ENCODE measurements at regions not wholly inside any gene's neighbourhood (a gene's known extent, or its start where the extent isn't known, plus 50 kb on each side); places are given as distances from the start of the nearest gene placed in this dataset.

DNA sequence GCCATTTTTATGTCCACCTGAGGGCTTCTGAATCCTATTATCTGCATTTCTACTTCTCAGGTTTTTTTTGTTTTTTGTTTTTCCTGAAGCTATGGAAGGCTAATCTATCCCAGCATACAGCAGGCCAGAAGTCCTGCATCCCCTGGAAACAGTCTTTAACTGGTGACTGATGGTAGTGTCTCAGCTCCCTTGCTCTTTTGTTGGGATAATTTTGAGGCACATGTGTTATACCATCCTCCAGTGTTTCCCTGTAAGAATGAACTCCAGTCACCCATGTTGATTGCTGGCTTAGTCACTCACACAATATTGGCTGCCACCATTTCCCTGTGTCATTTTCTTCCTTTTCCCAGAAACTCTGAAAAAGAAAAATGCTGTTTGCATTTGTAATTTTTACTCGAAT, 1094.0 kb upstream of the LRRN3 start:
- no peak overlapping the region for H3K9ac ChIP-seq (ENCODE audit: low read length)
- no peaks in the 10 kb centered on the region for H3K9me3 ChIP-seq (ENCODE audit: low read length)
- H3K27me3 ChIP-seq (ENCODE audit: insufficient read depth, low read length) = no peaks in the 10 kb centered on the region
- no peaks in the 10 kb centered on the region for H3F3A ChIP-seq (ENCODE audit: insufficient read depth, low read length)
- no peaks in the 10 kb centered on the region for H3K79me2 ChIP-seq (ENCODE audit: insufficient read depth, low read length)
- no peaks in the 10 kb centered on the region for H3K9me2 ChIP-seq (ENCODE audit: low read depth, low read length)
- no peak overlapping the region for H3K27ac ChIP-seq (ENCODE audit: low read depth, low read length, poor library complexity, severe bottlenecking)
- H2AFZ ChIP-seq (ENCODE audit: low read length) = no peak overlapping the region
- H3K4me2 ChIP-seq (ENCODE audit: low read length) = no peak overlapping the region
- TF ChIP-seq, protein P1, sequence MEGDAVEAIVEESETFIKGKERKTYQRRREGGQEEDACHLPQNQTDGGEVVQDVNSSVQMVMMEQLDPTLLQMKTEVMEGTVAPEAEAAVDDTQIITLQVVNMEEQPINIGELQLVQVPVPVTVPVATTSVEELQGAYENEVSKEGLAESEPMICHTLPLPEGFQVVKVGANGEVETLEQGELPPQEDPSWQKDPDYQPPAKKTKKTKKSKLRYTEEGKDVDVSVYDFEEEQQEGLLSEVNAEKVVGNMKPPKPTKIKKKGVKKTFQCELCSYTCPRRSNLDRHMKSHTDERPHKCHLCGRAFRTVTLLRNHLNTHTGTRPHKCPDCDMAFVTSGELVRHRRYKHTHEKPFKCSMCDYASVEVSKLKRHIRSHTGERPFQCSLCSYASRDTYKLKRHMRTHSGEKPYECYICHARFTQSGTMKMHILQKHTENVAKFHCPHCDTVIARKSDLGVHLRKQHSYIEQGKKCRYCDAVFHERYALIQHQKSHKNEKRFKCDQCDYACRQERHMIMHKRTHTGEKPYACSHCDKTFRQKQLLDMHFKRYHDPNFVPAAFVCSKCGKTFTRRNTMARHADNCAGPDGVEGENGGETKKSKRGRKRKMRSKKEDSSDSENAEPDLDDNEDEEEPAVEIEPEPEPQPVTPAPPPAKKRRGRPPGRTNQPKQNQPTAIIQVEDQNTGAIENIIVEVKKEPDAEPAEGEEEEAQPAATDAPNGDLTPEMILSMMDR (IDR thresholded peaks at IDR 0.05; ENCODE audit: low read length) = no peak
- H4K20me1 ChIP-seq (ENCODE audit: insufficient read depth, low read length) = no peaks in the 10 kb centered on the region
- H3K4me1 ChIP-seq (ENCODE audit: insufficient read depth, low read length, severe bottlenecking) = no peaks in the 10 kb centered on the region
- no peak overlapping the region for H3K4me3 ChIP-seq (ENCODE audit: low read depth, low read length, poor library complexity, severe bottlenecking)
- H3K36me3 ChIP-seq (ENCODE audit: insufficient read depth, low read length) = no peaks in the 10 kb centered on the region

DNA sequence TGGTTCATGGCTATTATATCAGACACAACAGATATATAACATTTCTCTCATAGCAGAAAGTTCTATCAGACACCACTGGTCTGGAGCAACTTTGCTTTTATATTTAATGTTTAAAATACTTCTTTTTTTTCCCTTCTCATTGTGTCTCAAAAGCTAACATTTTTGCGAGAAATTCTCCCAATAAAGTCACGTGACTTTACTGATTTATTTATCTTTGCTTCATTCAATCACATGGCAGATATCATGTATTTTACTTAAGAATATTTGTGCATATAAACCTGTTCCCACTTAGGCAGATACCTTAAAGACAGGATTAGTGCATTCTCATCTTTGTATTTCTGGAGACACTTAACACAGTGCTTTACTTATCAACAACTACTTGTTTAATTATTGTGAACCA, 1093.1 kb upstream of the LRRN3 start:
- Histone ChIP-seq H3K4me2 (ENCODE audit: low read length) (no peak overlapping the region), H3K27me3 (ENCODE audit: insufficient read depth, low read length) (no peaks in the 10 kb centered on the region), H3K9me3 (ENCODE audit: low read length) (no peaks in the 10 kb centered on the region), H3K36me3 (ENCODE audit: insufficient read depth, low read length) (no peaks in the 10 kb centered on the region), H3K4me1 (ENCODE audit: insufficient read depth, low read length, severe bottlenecking) (no peaks in the 10 kb centered on the region), H3K9ac (ENCODE audit: low read length) (no peak overlapping the region), H4K20me1 (ENCODE audit: insufficient read depth, low read length) (no peaks in the 10 kb centered on the region), H3K79me2 (ENCODE audit: insufficient read depth, low read length) (no peaks in the 10 kb centered on the region), H3K9me2 (ENCODE audit: low read depth, low read length) (no peaks in the 10 kb centered on the region), H3K4me3 (ENCODE audit: low read depth, low read length, poor library complexity, severe bottlenecking) (no peak overlapping the region), H3F3A (ENCODE audit: insufficient read depth, low read length) (no peaks in the 10 kb centered on the region), H3K27ac (ENCODE audit: low read depth, low read length, poor library complexity, severe bottlenecking) (no peak overlapping the region), H2AFZ (ENCODE audit: low read length) (no peak overlapping the region)
- no peak for TF ChIP-seq EZH2 (IDR thresholded peaks at IDR 0.05; ENCODE audit: borderline replicate concordance, low read length)
- TF ChIP-seq, protein P1 (IDR thresholded peaks at IDR 0.05; ENCODE audit: low read length) = no peak

DNA sequence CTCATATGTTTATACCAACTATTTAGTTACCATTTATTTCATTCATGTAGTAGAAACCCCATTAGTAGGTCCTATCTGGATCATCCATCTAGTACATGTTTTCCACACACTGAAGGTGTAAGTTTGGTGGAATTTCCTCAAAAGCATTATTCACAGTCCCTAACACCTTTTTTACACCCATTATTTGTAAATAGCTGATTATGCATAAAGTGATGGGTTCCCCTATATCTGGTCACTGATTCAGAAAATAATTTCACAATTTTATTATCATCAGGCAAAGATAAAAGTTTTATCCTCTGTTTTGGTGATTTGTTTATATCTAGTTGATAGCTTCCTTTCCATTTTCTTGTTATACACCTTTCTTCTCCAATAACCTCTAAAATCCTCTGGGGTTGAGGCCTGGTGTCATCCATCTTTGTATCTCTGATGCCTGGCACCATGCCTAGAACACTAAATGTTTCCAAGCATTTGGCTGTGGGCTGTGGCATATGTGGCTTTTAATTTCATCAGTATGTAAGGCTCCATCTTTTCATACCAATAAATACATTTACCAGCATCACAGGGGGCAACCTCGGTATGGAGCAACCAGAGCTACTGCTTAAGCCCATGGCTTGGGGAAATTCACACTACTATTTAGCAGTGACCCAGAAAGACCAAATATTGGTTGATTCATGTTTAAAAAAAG, 1089.5 kb upstream of the LRRN3 start:
- Histone ChIP-seq H3K4me3 (ENCODE audit: low read depth, low read length, poor library complexity, severe bottlenecking) (no peak overlapping the region), H3K36me3 (ENCODE audit: insufficient read depth, low read length) (no peaks in the 10 kb centered on the region), H3K27me3 (ENCODE audit: insufficient read depth, low read length) (no peaks in the 10 kb centered on the region), H3K9me2 (ENCODE audit: low read depth, low read length) (no peaks in the 10 kb centered on the region), H2AFZ (ENCODE audit: low read length) (no peak overlapping the region), H3K4me2 (ENCODE audit: low read length) (no peak overlapping the region), H4K20me1 (ENCODE audit: insufficient read depth, low read length) (no peaks in the 10 kb centered on the region), H3K27ac (ENCODE audit: low read depth, low read length, poor library complexity, severe bottlenecking) (no peak overlapping the region), H3K9me3 (ENCODE audit: low read length) (no peaks in the 10 kb centered on the region), H3K4me1 (ENCODE audit: insufficient read depth, low read length, severe bottlenecking) (no peaks in the 10 kb centered on the region), H3K9ac (ENCODE audit: low read length) (no peak overlapping the region), H3F3A (ENCODE audit: insufficient read depth, low read length) (no peaks in the 10 kb centered on the region), H3K79me2 (ENCODE audit: insufficient read depth, low read length) (no peaks in the 10 kb centered on the region)
- TF ChIP-seq EZH2 (IDR thresholded peaks at IDR 0.05; ENCODE audit: borderline replicate concordance, low read length) = no peak
- TF ChIP-seq, protein P1 (IDR thresholded peaks at IDR 0.05; ENCODE audit: low read length) = no peak
